NCI-H82 (cell line): ENCODE measurements at regions not wholly inside any gene's neighbourhood (a gene's known extent, or its start where the extent isn't known, plus 50 kb on each side); places are given as distances from the start of the nearest gene placed in this dataset.
"Not testable (repeated sequence)": the region's sequence is repeated elsewhere in the genome, so short reads cannot be mapped to it uniquely, and the experiment has no call there.

ENCODE experiments used
- DNase-seq: peaks from one replicate; lab custom pipeline; 2025; lab: John Stamatoyannopoulos, UW

DNA sequence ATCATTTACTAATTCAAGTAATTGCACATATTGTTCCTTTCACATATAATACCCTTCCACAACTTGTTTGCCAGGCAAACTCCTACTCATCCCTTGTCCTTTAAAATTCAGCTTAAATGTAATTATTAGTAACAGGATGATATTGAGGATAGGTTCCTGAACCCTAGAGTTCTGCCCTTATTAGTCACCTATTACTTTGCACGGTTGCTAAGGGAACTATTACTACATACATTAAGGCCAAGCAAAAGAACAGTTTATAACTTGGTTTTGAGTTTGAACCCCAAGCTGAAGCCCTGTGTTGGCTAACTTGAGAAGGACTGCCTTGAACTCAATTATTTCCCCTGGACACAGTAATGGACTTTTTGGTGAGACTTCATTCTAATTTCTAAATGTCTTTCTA is 529.7 kb downstream of the IGSF11 start:
- no peak for DNase-seq

GRCh38 chr3:118505784-118506183 is 528.9 kb downstream of the IGSF11 start:
- DNase-seq, result no peak

DNA sequence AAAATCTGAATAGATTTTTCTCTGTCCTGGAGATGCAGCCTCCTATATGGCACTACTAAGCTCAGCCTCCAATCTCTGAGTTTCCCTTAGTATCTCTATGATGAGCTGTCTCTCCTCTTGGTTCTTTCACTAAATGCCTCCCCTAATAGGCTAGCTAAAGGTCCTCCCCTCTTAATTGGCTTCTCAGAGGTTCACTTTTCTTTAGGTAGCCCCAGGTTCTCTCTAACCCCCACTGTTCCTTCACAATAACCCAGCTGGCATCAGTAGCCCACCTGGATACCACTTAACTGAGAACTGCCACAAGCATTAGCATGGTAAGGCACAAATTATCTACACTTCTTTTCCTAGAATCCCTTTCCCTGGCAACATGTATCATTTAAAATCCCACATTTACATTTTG is 523.2 kb downstream of the IGSF11 start:
- DNase-seq, result no peak

DNA sequence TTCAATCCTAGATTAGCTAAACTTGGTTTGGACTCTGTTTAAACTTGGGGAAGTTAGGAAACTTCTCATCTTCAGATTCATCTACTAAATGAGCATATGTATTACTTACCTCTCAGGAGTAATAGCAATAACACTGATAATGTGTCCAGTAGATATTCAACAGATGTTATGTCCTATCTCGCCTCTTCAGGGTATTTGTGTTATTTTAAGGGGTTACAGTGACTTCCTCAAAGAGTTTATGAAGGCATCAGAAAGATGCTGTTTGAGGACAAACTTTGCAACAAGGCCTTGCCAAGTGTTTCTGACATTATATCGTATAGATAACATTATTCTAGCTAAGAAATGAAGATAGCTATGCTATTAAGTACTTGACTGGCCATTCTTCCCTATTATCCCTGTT is 522.3 kb downstream of the IGSF11 start:
- DNase-seq, result no peak

GRCh38 chr3:118525077-118525476 is 509.6 kb downstream of the IGSF11 start:
- DNase-seq, result no peak

GRCh38 chr3:118526758-118527513 is 507.7 kb downstream of the IGSF11 start:
- DNase-seq, result no peak

GRCh38 chr3:118527514-118528044 is 507.1 kb downstream of the IGSF11 start:
- no peak for DNase-seq

- DNase-seq, result no peak
These were observed 505.1 kb downstream of the IGSF11 start for GRCh38 chr3:118529554-118529953.

DNA sequence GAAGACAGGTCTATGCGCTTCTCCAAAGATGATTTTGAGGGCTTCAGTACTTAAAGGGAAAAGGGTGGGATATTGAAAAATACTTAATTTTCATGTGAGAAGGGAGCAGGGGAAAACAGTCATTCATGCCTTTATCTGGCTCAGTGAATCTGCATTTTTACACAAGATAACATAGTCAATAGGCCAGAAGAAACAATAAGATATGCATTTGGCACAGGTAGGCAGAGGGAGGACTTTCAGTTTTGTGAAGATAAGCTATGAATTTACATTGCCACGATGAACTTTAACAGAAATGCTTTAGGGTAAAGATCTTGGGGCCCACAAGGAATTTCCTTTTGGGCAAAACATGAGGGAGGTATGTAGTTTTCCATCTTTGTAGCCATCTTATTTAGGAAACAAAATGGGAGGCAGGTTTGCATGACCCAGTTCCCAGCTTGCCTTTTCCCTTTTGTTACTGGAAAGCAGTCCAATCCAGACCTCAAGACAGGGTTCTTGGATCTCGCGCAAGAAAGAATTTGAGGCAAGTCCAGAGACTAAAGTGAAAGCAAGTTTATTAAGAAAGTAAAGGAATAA is 504.2 kb downstream of the IGSF11 start:
- DNase-seq, result no peak

- DNase-seq, result not testable (repeated sequence)
These were observed 503.7 kb downstream of the IGSF11 start for GRCh38 chr3:118530927-118531356.

- DNase-seq, result no peak
These were observed 502.8 kb downstream of the IGSF11 start for GRCh38 chr3:118531816-118532215.

DNA sequence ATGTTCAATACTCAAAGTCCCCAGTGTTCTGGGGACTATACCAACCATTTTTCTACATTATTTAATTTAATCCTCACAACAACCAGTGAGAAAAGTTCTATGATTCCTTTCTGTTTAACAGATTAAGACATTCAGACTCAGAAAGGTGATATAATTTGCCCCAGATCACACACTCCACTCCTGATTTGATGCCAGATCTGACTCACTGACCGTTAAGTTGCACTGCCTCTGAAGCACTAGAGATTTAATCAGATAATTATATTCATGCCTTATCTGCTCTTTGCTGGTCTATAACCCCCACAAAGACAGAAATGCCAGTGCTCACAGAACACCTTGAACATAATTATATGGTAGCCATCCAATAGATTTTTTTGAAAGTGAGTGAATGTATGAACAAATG is 501.0 kb downstream of the IGSF11 start:
- DNase-seq, result no peak

- no peak for DNase-seq
These were observed 500.1 kb downstream of the IGSF11 start for GRCh38 chr3:118534519-118534918.

GRCh38 chr3:118536764-118537163 is 497.9 kb downstream of the IGSF11 start:
- DNase-seq, result no peak

DNA sequence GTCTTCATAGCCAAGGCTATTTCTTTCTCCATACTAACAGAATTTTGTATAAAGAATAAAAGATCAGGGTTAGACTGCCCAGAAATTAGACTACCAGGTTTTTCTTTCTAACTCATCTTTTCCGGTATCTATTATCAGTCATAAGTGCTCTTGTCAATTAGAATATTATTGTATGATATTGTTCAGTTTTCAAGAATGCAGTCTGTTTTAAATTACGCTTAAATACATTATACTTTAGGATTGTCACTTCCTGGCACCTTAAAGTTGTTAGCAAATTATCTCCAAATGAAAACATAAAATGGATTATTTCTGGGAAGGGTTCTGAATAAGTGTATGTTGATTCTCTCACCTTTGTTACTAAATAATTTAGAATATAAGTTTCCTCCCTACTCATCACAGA is 497.2 kb downstream of the IGSF11 start:
- DNase-seq, result no peak

GRCh38 chr3:118538187-118538586 is 496.5 kb downstream of the IGSF11 start:
- no peak for DNase-seq

DNA sequence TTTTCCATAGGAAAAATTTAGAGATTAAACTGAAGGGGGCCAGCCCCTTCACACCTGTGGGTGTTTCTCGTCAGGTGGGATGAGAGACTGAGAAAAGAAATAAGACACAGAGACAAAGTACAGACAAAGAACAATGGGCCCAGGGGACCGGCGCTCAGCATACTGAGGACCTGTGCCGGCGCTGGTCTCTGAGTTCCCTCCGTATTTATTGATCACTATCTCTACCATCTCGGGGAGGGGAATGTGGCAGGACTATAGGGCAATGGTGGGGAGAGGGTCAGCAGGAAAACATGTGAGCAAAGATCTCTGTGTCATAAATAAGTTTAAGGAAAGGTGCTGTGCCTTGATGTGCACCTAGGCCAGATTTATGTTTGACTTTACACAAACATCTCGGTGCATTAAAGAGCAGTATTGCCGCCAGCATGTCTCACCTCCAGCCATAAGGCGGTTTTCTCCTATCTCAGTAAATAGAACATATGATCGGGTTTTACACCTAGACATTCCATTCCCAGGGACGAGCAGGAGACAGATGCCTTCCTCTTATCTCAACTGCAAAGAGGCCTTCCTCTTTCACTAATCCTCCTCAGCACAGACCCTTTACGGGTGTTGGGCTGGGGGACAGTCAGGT is 494.7 kb downstream of the IGSF11 start:
- DNase-seq, result not testable (repeated sequence)

DNA sequence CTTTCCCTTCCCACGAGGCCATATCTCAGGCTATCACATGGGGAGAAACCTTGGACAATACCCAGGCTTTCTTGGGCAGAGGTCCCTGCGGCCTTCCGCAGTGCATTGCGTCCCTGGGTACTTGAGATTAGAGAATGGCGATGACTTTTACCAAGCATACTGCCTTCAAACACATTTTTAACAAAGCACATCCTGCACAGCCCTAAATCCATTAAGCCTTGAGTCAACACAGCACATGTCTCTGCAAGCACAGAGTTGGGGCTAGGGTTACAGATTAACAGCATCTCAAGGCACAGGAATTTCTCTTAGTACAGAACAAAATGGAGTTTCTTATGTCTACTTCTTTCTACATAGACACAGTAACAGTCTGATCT is 494.2 kb downstream of the IGSF11 start:
- peak; percentile 44 for DNase-seq

GRCh38 chr3:118540826-118541225 is 493.8 kb downstream of the IGSF11 start:
- DNase-seq, result no peak

DNA sequence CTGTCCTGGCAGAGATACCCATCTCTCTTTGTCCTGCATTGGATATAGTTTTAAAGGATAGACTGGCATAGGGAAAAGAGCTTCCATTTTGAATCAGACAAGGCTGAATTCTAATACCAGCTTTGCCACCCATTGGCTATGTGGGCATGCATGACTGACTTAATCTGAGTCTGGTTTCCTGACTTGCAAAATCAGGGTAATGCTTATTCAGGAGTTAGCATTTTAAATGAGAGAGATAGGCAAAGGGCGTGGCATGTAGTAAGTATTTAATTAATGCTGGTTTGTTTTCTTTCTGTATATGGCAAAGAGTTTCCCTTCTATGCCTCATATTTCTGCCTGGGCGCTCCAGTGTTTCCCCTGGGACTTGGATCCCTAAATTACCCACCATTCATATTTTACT is 492.9 kb downstream of the IGSF11 start:
- no peak for DNase-seq

GRCh38 chr3:118543832-118544231 is 490.8 kb downstream of the IGSF11 start:
- DNase-seq, result no peak

DNA sequence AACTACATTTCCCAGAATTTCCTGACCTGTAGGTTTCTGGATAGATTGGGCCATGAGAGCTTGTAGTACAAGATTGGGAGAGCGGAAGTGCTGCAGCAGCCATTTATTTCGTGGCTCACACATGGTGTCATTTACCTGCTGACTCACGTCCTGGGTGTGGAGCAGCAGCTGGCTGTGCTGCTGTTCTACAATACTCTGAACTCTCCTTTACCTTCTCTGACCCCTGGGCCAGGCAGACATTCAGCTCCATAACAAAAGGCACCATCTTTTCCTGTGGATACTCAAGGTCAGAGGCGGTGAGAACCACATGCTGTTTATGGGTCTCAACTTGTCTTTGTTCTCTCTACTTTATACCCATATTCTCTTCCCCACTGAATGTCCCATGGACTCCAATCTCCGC is 490.2 kb downstream of the IGSF11 start:
- no peak for DNase-seq

DNA sequence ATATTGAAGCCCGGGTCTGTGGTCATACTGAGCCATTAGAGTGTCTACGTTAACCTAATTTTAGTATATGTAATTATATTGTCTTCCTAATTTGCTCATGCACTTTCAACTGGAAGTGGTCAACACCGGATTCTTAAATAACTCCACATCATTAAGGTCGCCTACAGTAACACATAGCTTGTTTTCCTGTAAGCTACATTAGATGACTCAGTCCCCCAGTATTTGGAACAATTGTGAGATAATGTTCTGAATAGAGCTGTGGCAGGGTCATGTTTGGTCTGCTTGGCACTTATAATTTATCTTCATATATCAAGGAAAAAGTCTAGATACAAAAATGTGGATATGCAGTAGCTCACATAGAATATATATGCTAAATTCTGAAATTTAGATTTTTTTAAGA is 486.2 kb downstream of the IGSF11 start:
- DNase-seq, result no peak
